ENCODE measurements at regions not wholly inside any gene's neighbourhood (a gene's known extent, or its start where the extent isn't known, plus 50 kb on each side); places are given as distances from the start of the nearest gene placed in this dataset.

GRCh38 chr16:6863135-6863534, 469.5 kb upstream of the RBFOX1 start:
- TF ChIP-seq ZNF560 (tag by site-specific recombination; IDR thresholded peaks at IDR 0.05; ENCODE audit: borderline replicate concordance): no peak
- no peak for TF ChIP-seq ZNF792 (tag by site-specific recombination; IDR thresholded peaks at IDR 0.05)
- no peak for TF ChIP-seq ZNF2 (tag by site-specific recombination; IDR thresholded peaks at IDR 0.05)
- TF ChIP-seq KLF1 (tag by site-specific recombination; IDR thresholded peaks at IDR 0.05): no peak
- TF ChIP-seq ZNF529 (tag by site-specific recombination; IDR thresholded peaks at IDR 0.05; ENCODE audit: insufficient replicate concordance): no peak
- TF ChIP-seq KLF9 (tag by site-specific recombination; IDR thresholded peaks at IDR 0.05; ENCODE audit: low read depth): no peak
- TF ChIP-seq ZNF302 (tag by site-specific recombination; IDR thresholded peaks at IDR 0.05; ENCODE audit: low read depth): no peak
- no peak for TF ChIP-seq ZNF837 (tag by site-specific recombination; IDR thresholded peaks at IDR 0.05)
- no peak for TF ChIP-seq ZNF639 (tag by site-specific recombination; IDR thresholded peaks at IDR 0.05)
- no peak overlapping the region for H3K27ac ChIP-seq (ENCODE audit: extremely low read depth, low read depth, low read length)
- POLR2A ChIA-PET: no interaction called here
- no peaks in the 10 kb centered on the region for H3K4me1 ChIP-seq (ENCODE audit: control insufficient read depth, insufficient read depth, low read length)
- no peaks in the 10 kb centered on the region for H3K9me3 ChIP-seq (ENCODE audit: control insufficient read depth, insufficient read depth, low read depth, low read length)
- H3K4me3 ChIP-seq (ENCODE audit: low read depth, low read length): no peak overlapping the region
- CTCF ChIA-PET: no interaction called here
- no peaks in the 10 kb centered on the region for H3K36me3 ChIP-seq (ENCODE audit: control insufficient read depth in 2 of 2, insufficient read depth in 1 of 2, low read length in 2 of 2)

- Histone ChIP-seq H3K27ac (ENCODE audit: extremely low read depth, low read depth, low read length) (no peak overlapping the region), H3K36me3 (ENCODE audit: control insufficient read depth in 2 of 2, insufficient read depth in 1 of 2, low read length in 2 of 2) (no peaks in the 10 kb centered on the region), H3K4me1 (ENCODE audit: control insufficient read depth, insufficient read depth, low read length) (no peaks in the 10 kb centered on the region), H3K9me3 (ENCODE audit: control insufficient read depth, insufficient read depth, low read depth, low read length) (no peaks in the 10 kb centered on the region), H3K4me3 (ENCODE audit: low read depth, low read length) (no peak overlapping the region)
- ChIA-PET CTCF (no interaction called here), POLR2A (no interaction called here)
- no peak for TF ChIP-seq TSHZ1 (tag by site-specific recombination; IDR thresholded peaks at IDR 0.05; ENCODE audit: borderline replicate concordance)
Measured at GRCh38 chr16:6861815-6862477, 470.7 kb upstream of the RBFOX1 start.

- CTCF ChIA-PET: no interaction called here
- H3K4me3 ChIP-seq (ENCODE audit: low read depth, low read length): no peak overlapping the region
- H3K9me3 ChIP-seq (ENCODE audit: control insufficient read depth, insufficient read depth, low read depth, low read length): no peaks in the 10 kb centered on the region
- no peaks in the 10 kb centered on the region for H3K4me1 ChIP-seq (ENCODE audit: control insufficient read depth, insufficient read depth, low read length)
- no peaks in the 10 kb centered on the region for H3K36me3 ChIP-seq (ENCODE audit: control insufficient read depth in 2 of 2, insufficient read depth in 1 of 2, low read length in 2 of 2)
- POLR2A ChIA-PET: no interaction called here
- H3K27ac ChIP-seq (ENCODE audit: extremely low read depth, low read depth, low read length): no peak overlapping the region
- TF ChIP-seq ZNF19 (tag by site-specific recombination; IDR thresholded peaks at IDR 0.05; ENCODE audit: low read depth): no peak
- TF ChIP-seq FEZF1 (tag by site-specific recombination; IDR thresholded peaks at IDR 0.05): no peak
- TF ChIP-seq ZNF704 (tag by site-specific recombination; IDR thresholded peaks at IDR 0.05): no peak
- TF ChIP-seq ZBTB6 (tag by site-specific recombination; IDR thresholded peaks at IDR 0.05): no peak
- TF ChIP-seq ZBTB11 (tag by site-specific recombination; conservative IDR thresholded peaks at IDR 0.05; ENCODE audit: low read depth): no peak
- no peak for TF ChIP-seq ZNF548 (tag by site-specific recombination; IDR thresholded peaks at IDR 0.05)
- no peak for TF ChIP-seq ZNF24 (tag by site-specific recombination; IDR thresholded peaks at IDR 0.05)
- no peak for TF ChIP-seq ZNF426 (tag by site-specific recombination; IDR thresholded peaks at IDR 0.05)
- no peak for TF ChIP-seq ZNF488 (tag by site-specific recombination; IDR thresholded peaks at IDR 0.05)
Measured at GRCh38 chr16:6861135-6861814, 471.4 kb upstream of the RBFOX1 start.

Data from HEK293 (cell line).